Stimulated activated CD4-positive, alpha-beta T cell treated with anti-CD3 and anti-CD28 coated beads, Interleukin-15, amount 100 ng/mL, for 48 hours (primary cell): ENCODE measurements at regions not wholly inside any gene's neighbourhood (a gene's known extent, or its start where the extent isn't known, plus 50 kb on each side); places are given as distances from the start of the nearest gene placed in this dataset.

Experiments
- DNase-seq, 2 donors: peaks; one replicate each; pipeline ENCODE4 v3.0.0-alpha.2; 2020; ENCODE audit warnings: low read depth in 2 of 2

- no peak for DNase-seq
Observed at GRCh38 chr3:103342205-103342731, 907.5 kb downstream of the ZPLD1 start.

GRCh38 chr3:103349760-103350159 lies 914.9 kb downstream of the ZPLD1 start:
- no peak for DNase-seq

DNA sequence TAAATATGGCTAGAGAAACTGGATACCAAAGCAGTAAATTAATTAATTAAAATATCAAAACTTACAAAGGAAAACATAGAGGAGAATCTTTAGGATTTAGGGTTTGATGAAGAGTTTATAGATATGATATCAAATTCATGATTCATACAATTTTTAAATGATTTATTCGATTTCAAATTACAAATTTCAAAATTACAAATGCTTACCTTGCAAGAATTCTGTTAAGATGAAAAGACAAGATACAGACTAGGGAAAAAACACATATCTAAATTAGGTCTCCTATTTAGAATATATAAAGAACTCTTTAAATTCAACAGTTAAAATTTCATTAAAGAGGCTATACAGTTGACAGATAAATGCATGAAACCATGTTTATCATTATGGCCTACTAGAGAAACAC lies 930.7 kb downstream of the ZPLD1 start:
- DNase-seq = no peak

DNA sequence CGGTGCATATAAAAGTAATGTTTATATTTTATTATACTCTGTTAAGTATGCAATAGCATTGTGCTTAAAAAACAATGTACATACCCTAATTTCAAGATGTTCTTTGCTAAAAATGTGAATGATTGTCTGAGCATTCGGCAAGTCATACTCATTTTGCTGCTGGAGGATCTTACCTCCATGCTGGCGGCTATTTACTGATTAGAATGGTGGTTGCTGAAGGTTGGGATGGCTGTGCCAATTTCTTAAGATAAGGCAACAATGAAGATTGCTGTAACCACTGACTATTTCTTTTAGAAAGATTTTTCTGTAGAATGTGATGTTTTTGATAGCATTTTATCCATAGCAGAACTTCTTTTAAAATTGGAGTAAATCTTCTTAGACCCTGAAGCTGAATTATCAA lies 932.7 kb downstream of the ZPLD1 start:
- no peak for DNase-seq

DNA sequence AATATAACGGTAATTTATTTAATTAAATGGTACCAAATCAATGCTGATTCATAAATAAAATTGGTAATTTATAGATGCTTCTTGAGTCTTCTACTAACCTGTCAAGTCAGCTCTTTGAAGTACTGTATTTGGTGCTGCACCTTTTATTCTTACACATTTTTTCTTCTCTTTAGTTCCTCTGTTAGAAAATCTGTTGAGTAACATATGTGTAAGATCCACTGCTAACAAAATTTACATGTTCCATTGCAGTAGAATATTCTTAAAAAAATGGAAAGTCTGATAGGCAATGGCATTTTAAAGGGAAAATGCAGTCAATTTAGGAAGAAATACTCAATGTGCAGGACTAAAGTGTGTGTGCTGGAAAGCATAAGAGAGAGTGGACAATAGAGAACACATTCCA lies 936.6 kb downstream of the ZPLD1 start:
- no peak for DNase-seq

GRCh38 chr3:103372031-103372430 lies 937.2 kb downstream of the ZPLD1 start:
- no peak for DNase-seq

GRCh38 chr3:103380391-103380790 lies 945.6 kb downstream of the ZPLD1 start:
- DNase-seq = no peak

DNA sequence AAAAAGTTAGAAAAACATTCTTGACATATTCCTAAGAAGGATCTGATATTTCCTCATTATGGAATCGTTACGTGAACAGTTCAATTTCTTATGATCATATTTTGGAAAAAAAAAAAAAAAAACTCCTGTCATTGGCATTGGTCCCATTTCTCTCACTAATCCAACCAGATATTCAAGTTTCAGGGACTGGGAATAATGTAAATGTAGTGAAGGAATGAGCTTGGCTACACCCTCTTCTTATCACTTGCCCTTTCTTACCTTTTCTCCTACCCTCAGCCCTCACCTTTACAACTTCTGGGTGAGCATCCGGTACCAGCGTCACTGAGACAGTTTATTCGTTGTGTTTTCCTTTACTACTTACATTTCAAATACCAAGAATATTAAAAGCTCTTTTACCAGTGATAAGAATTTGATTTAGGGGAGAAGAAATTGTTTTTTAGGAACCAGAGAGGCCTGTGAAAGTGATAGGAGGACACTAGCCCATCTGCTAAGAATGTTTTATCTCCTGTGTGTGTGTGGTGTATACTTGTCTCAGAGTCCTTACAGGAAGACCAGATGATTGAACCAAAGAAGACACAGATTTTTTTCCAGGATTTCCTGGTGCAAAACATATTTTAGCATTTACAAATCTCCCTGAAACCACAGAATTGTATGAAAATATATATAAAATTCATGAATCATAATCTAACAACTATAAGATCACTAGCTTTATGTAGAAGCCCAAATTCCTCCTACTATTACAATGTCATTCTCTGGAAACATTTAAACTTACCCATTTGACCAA lies 946.7 kb downstream of the ZPLD1 start:
- no peak for DNase-seq

GRCh38 chr3:103385961-103386656 lies 951.3 kb downstream of the ZPLD1 start:
- no peak for DNase-seq

DNA sequence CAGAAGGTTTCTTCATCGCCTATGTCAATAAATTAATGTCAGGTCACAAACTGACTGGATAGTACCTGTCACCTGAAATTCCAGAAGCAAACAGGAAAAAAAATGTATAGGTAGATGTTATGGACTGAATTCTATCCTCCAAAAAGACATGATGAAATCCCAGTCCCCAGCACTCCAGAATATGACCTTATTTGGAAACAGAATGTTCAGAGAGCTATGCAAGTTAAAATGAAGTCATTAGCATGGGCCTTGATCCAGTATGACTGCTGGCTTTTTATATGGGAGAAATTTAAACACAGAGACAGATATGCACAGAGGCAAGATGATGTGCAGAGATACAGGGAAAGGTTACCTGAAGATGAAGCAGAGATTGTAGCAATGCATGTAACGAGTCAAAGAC lies 953.4 kb downstream of the ZPLD1 start:
- DNase-seq = no peak

- DNase-seq = no peak
Observed at GRCh38 chr3:103389356-103389755, 954.5 kb downstream of the ZPLD1 start.

- no peak for DNase-seq
Observed at GRCh38 chr3:103393395-103394186, 958.8 kb downstream of the ZPLD1 start.

DNA sequence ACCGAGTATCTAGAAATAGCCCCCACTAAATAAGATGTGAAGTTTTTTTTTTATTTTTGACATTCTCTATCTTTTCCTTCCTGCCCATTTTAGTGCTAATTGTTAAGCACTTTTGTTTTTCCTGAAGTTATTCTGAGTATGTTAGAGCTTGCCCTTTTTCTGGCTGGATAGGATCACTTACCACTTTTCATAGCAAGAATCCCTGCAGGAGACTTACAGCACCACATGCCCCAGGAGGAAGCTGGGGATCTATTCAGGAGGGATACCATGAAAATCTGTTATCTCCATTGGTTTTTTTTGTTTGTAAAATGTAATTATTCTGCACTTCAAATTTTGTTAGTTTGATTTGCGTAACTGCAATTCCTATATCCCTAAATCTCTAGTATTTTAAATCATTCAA lies 968.4 kb downstream of the ZPLD1 start:
- DNase-seq = no peak

DNA sequence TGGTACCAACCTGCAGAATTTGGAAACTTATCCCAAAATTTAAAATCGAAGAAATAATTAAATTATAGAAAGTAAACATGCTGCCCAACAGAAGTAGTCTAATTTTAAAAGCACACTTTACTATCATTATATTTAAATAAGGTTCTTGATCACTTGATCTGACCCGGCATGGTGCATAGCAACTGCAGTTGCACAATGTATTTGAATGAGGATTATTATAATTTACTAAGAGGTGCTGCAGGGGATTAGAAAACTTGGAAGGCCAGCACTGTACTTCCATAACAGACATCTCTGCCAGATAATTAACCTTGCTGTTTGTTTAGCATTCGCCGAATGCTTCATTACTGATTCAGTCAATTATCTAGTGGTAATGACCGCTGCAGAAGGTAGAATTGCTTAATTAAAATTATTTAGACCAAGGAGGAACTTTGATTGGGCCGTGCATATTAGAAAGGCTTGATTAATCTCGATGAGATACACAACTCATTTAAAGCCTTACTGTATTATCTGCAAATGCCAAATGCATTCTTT lies 971.6 kb downstream of the ZPLD1 start:
- no peak for DNase-seq

- no peak for DNase-seq
Observed at GRCh38 chr3:103410231-103410630, 975.4 kb downstream of the ZPLD1 start.

- no peak for DNase-seq
Observed at GRCh38 chr3:103421460-103421859, 986.6 kb downstream of the ZPLD1 start.

- no peak for DNase-seq
Observed at GRCh38 chr3:103437883-103438282, 1003.1 kb downstream of the ZPLD1 start.

GRCh38 chr3:103440539-103441203 lies 1005.9 kb downstream of the ZPLD1 start:
- no peak for DNase-seq

- no peak for DNase-seq
Observed at GRCh38 chr3:103446953-103447629, 1012.3 kb downstream of the ZPLD1 start.

DNA sequence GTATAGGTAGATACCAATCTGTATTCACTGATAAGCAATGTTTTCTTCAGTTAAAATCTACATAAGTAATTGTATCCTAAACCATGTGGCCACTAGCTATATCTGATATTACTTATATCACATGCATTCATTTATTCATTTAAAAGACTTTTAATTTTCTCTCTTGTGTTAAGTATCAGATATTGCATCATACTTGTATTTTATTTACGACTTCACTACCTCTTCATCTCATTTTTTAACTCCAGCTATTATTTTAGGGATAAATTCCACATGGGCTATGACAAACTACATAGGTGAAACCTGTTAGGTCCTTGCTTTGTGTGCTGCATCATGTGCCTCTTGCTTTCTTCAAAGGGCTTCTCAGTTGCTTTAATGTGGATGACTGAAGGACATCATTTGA lies 1018.3 kb downstream of the ZPLD1 start:
- no peak for DNase-seq

DNA sequence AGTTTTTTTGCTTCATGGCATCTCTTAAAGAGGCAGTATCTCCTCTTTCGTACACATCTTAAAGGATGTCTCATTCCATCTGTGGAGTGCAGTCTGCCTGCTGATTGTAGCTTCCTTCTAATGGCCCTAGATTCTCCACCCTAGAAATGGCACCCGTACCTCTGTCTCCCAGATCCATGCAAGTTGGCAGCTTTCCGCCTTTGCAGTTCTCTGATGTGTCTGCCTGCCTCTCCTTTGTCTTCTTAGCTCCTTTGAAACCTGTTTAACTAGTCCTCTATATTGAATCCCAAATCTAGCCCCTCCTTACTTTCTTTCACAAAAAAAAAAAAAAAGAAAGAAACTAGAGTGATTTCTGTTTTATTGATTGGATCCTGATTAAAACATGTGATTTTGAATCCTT lies 1025.0 kb downstream of the ZPLD1 start:
- no peak for DNase-seq
